ENCODE measurements at regions not wholly inside any gene's neighbourhood (a gene's known extent, or its start where the extent isn't known, plus 50 kb on each side); places are given as distances from the start of the nearest gene placed in this dataset.

GRCh38 chr14:76305268-76305826, 70.6 kb upstream of the ESRRB start:
- intact Hi-C loops (cut with micrococcal nuclease; ENCODE audit: unreplicated experiment), result no loop called here
- no TSS peak for BruUV-seq (replicated peaks)

GRCh38 chr14:76306131-76306530, 69.8 kb upstream of the ESRRB start:
- no peaks in the 10 kb centered on the region for H3K36me3 ChIP-seq (ENCODE audit: insufficient read depth, low read length)

More at GRCh38 chr14:76305268-76305826, 70.6 kb upstream of the ESRRB start:
- ChIA-PET CTCF (ENCODE audit: unreplicated experiment) (no interaction called here), POLR2A (no interaction called here)
- Histone ChIP-seq H4K20me1 (ENCODE audit: insufficient read depth, low read length) (no peaks in the 10 kb centered on the region), H3K9me3 (ENCODE audit: low read length) (no peaks in the 10 kb centered on the region), H3K36me3 (ENCODE audit: insufficient read depth, low read length) (no peaks in the 10 kb centered on the region), H3K4me1 (ENCODE audit: insufficient read depth, low read length, poor library complexity, severe bottlenecking) (no peaks in the 10 kb centered on the region), H3K9me2 (ENCODE audit: insufficient read depth, low read length) (no peaks in the 10 kb centered on the region), H2AFZ (ENCODE audit: low read length) (no peak overlapping the region), H3K79me2 (ENCODE audit: insufficient read depth, low read depth, low read length) (no peaks in the 10 kb centered on the region), H3K4me2 (ENCODE audit: low read length) (no peak overlapping the region), H3K27ac (ENCODE audit: low read depth, low read length, poor library complexity, severe bottlenecking) (no peak overlapping the region), H3K4me3 (ENCODE audit: low read depth, low read length, poor library complexity, severe bottlenecking) (no peak overlapping the region)
- no peak for TF ChIP-seq EZH2phosphoT487 (IDR thresholded peaks at IDR 0.05; ENCODE audit: borderline replicate concordance, low read depth, low read length)
- TF ChIP-seq CTCF (conservative IDR thresholded peaks at IDR 0.05; ENCODE audit: low read length), result no peak
- no peak for DNase-seq (ENCODE audit: low spot score)

More at GRCh38 chr14:76306131-76306530, 69.8 kb upstream of the ESRRB start:
- H3K9me3 ChIP-seq (ENCODE audit: low read length), result no peaks in the 10 kb centered on the region
- H3K4me2 ChIP-seq (ENCODE audit: low read length), result no peak overlapping the region
- H3K4me3 ChIP-seq (ENCODE audit: low read depth, low read length, poor library complexity, severe bottlenecking), result no peak overlapping the region
- TF ChIP-seq EZH2phosphoT487 (IDR thresholded peaks at IDR 0.05; ENCODE audit: borderline replicate concordance, low read depth, low read length), result no peak
- TF ChIP-seq CTCF (conservative IDR thresholded peaks at IDR 0.05; ENCODE audit: low read length), result no peak
- ChIA-PET CTCF (ENCODE audit: unreplicated experiment) (no interaction called here), POLR2A (no interaction called here)
- no peak for DNase-seq (ENCODE audit: low spot score)
- no peaks in the 10 kb centered on the region for H3K4me1 ChIP-seq (ENCODE audit: insufficient read depth, low read length, poor library complexity, severe bottlenecking)
- H2AFZ ChIP-seq (ENCODE audit: low read length), result no peak overlapping the region
- no peaks in the 10 kb centered on the region for H3K9me2 ChIP-seq (ENCODE audit: insufficient read depth, low read length)
- no peak overlapping the region for H3K27ac ChIP-seq (ENCODE audit: low read depth, low read length, poor library complexity, severe bottlenecking)
- H3K79me2 ChIP-seq (ENCODE audit: insufficient read depth, low read depth, low read length), result no peaks in the 10 kb centered on the region
- intact Hi-C loops (cut with micrococcal nuclease; ENCODE audit: unreplicated experiment), result no loop called here
- no TSS peak for BruUV-seq (replicated peaks)
- H4K20me1 ChIP-seq (ENCODE audit: insufficient read depth, low read length), result no peaks in the 10 kb centered on the region

Data from OCI-LY7 (cell line).